Islet of Langerhans (tissue), 1 donor: ENCODE measurements at regions not wholly inside any gene's neighbourhood (a gene's known extent, or its start where the extent isn't known, plus 50 kb on each side); places are given as distances from the start of the nearest gene placed in this dataset.
"Not testable (repeated sequence)": the region's sequence is repeated elsewhere in the genome, so short reads cannot be mapped to it uniquely, and the experiment has no call there.

Source experiments
- FAIRE-seq: peaks from one replicate; lab custom pipeline; 2011; peaks lifted over from hg19 to GRCh38; lab: Jason Lieb, UNC

- FAIRE-seq: no peak
These were observed 1307.6 kb downstream of the TBC1D22A start for GRCh38 chr22:48070083-48070482.

GRCh38 chr22:48069256-48069655 is 1306.8 kb downstream of the TBC1D22A start:
- no peak for FAIRE-seq

- FAIRE-seq: no peak
These were observed 1306.0 kb downstream of the TBC1D22A start for GRCh38 chr22:48068323-48068885.

- FAIRE-seq: no peak
These were observed 1303.4 kb downstream of the TBC1D22A start for GRCh38 chr22:48065892-48066291.

- FAIRE-seq: no peak
These were observed 1299.3 kb downstream of the TBC1D22A start for GRCh38 chr22:48061726-48062125.

- FAIRE-seq: no peak
These were observed 1297.8 kb downstream of the TBC1D22A start for GRCh38 chr22:48060266-48060665.

GRCh38 chr22:48059521-48059920 is 1297.1 kb downstream of the TBC1D22A start:
- FAIRE-seq: not testable (repeated sequence)

GRCh38 chr22:48057116-48057835 is 1294.8 kb downstream of the TBC1D22A start:
- no peak for FAIRE-seq

GRCh38 chr22:48055827-48056226 is 1293.4 kb downstream of the TBC1D22A start:
- FAIRE-seq: no peak

GRCh38 chr22:48055185-48055584 is 1292.7 kb downstream of the TBC1D22A start:
- FAIRE-seq: no peak

GRCh38 chr22:48054596-48054995 is 1292.1 kb downstream of the TBC1D22A start:
- FAIRE-seq: no peak

- FAIRE-seq: no peak
These were observed 1291.5 kb downstream of the TBC1D22A start for GRCh38 chr22:48053973-48054372.

- no peak for FAIRE-seq
These were observed 1291.0 kb downstream of the TBC1D22A start for GRCh38 chr22:48053486-48053885.

GRCh38 chr22:48052621-48052890 is 1290.1 kb downstream of the TBC1D22A start:
- FAIRE-seq: no peak

GRCh38 chr22:48051796-48052620 is 1289.6 kb downstream of the TBC1D22A start:
- FAIRE-seq: no peak

- FAIRE-seq: no peak
These were observed 1288.4 kb downstream of the TBC1D22A start for GRCh38 chr22:48050836-48051235.

- FAIRE-seq: no peak
These were observed 1286.7 kb downstream of the TBC1D22A start for GRCh38 chr22:48049116-48049515.

- FAIRE-seq: no peak
These were observed 1285.5 kb downstream of the TBC1D22A start for GRCh38 chr22:48047722-48048500.

GRCh38 chr22:48045369-48045768 is 1282.9 kb downstream of the TBC1D22A start:
- FAIRE-seq: no peak

GRCh38 chr22:48044487-48045060 is 1282.1 kb downstream of the TBC1D22A start:
- FAIRE-seq: no peak

- FAIRE-seq: no peak
These were observed 1281.1 kb downstream of the TBC1D22A start for GRCh38 chr22:48043581-48043980.
